ENCODE measurements at regions not wholly inside any gene's neighbourhood (a gene's known extent, or its start where the extent isn't known, plus 50 kb on each side); places are given as distances from the start of the nearest gene placed in this dataset.
"Not testable (repeated sequence)": the region's sequence is repeated elsewhere in the genome, so short reads cannot be mapped to it uniquely, and the experiment has no call there.

DNA sequence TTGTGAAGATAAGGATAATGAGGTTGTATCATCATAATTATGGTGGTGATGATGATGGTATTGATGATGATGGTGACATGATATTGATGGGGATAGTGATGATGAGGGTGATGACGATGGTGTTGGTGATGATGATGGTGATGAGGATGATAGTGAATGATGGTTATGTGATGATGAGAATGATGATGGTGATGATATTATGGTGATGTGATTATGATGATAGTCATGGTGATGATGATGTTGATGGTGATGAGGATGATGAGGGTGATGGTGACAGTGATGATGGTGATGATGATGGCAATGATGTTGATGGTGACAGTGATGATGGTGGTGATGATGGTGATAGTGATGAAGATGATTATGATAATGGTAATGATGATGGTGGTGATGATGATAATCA lies 299.9 kb upstream of the ADARB2 start:
- TF ChIP-seq CTCF (IDR thresholded peaks at IDR 0.05), result no peak
- Mint-ChIP-seq H3K27ac (ENCODE audit: unreplicated experiment) (no peak overlapping the region), H3K27me3 (ENCODE audit: unreplicated experiment) (peaks cover 12% of the 10 kb centered on the region), H3K9me3 (ENCODE audit: unreplicated experiment) (peaks cover 9% of the 10 kb centered on the region), H3K4me1 (ENCODE audit: unreplicated experiment) (no peaks in the 10 kb centered on the region), H3K36me3 (ENCODE audit: unreplicated experiment) (no peaks in the 10 kb centered on the region), H3K4me3 (ENCODE audit: unreplicated experiment) (no peak overlapping the region)
- no peak for DNase-seq (ENCODE audit: extremely low spot score, unreplicated experiment)

DNA sequence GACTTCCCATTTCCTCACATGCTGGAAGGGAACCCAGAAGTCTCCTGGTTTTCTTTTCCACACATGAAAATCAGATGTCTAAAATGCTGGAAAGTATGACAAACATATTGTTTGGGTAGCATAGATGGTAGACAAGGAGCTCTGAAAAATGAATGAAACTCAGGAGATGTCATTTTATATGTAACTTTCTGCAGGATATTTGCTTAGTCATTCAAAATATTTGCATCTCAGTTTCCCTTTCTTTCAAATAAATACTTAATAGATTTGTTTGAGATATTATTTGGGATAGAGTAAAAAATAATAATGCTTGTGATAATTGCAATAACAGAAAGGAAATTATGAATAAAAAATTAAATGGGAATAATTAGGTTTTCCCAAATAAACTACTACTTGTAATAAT lies 298.9 kb upstream of the ADARB2 start:
- Mint-ChIP-seq H3K27ac (ENCODE audit: unreplicated experiment) (no peak overlapping the region), H3K4me1 (ENCODE audit: unreplicated experiment) (no peaks in the 10 kb centered on the region), H3K36me3 (ENCODE audit: unreplicated experiment) (no peaks in the 10 kb centered on the region), H3K27me3 (ENCODE audit: unreplicated experiment) (peaks cover 14% of the 10 kb centered on the region), H3K9me3 (ENCODE audit: unreplicated experiment) (peaks cover 11% of the 10 kb centered on the region), H3K4me3 (ENCODE audit: unreplicated experiment) (no peak overlapping the region)
- no peak for DNase-seq (ENCODE audit: extremely low spot score, unreplicated experiment)
- no peak for TF ChIP-seq CTCF (IDR thresholded peaks at IDR 0.05)

- no peak overlapping the region for H3K4me3 Mint-ChIP-seq (ENCODE audit: unreplicated experiment)
- H3K27me3 Mint-ChIP-seq (ENCODE audit: unreplicated experiment), result peaks cover 17% of the 10 kb centered on the region
- H3K27ac Mint-ChIP-seq (ENCODE audit: unreplicated experiment), result no peak overlapping the region
- TF ChIP-seq CTCF (IDR thresholded peaks at IDR 0.05), result no peak
- H3K9me3 Mint-ChIP-seq (ENCODE audit: unreplicated experiment), result peaks cover 18% of the 10 kb centered on the region
- H3K4me1 Mint-ChIP-seq (ENCODE audit: unreplicated experiment), result no peaks in the 10 kb centered on the region
- peaks cover 4% of the 10 kb centered on the region for H3K36me3 Mint-ChIP-seq (ENCODE audit: unreplicated experiment)
- DNase-seq (ENCODE audit: extremely low spot score, unreplicated experiment), result no peak
Measured at GRCh38 chr10:2030046-2030445, 292.7 kb upstream of the ADARB2 start.

DNA sequence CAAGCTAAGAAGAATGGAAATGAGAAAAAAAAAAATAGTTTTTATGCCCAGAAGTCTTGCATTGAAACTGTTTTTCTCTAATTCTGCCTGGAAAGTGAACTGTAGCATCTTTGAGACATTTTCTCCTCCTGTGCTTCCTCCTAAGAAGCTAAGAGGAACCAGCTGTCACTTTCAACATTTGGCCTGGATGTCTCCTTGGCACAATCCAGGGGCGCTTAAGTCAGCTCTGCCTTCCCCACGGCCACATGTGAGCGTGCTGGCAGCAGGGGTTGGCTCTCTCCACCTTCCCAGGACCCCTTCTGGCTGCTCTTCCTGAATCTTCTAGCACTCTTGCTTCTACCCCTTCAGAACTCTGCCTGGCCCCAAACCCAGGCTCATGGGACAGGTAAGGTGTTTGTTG lies 289.6 kb upstream of the ADARB2 start:
- peaks cover 8% of the 10 kb centered on the region for H3K27me3 Mint-ChIP-seq (ENCODE audit: unreplicated experiment)
- no peak overlapping the region for H3K27ac Mint-ChIP-seq (ENCODE audit: unreplicated experiment)
- peaks cover 10% of the 10 kb centered on the region for H3K9me3 Mint-ChIP-seq (ENCODE audit: unreplicated experiment)
- no peak for TF ChIP-seq CTCF (IDR thresholded peaks at IDR 0.05)
- H3K4me1 Mint-ChIP-seq (ENCODE audit: unreplicated experiment), result no peaks in the 10 kb centered on the region
- H3K36me3 Mint-ChIP-seq (ENCODE audit: unreplicated experiment), result peaks cover 4% of the 10 kb centered on the region
- no peak overlapping the region for H3K4me3 Mint-ChIP-seq (ENCODE audit: unreplicated experiment)
- no peak for DNase-seq (ENCODE audit: extremely low spot score, unreplicated experiment)

DNA sequence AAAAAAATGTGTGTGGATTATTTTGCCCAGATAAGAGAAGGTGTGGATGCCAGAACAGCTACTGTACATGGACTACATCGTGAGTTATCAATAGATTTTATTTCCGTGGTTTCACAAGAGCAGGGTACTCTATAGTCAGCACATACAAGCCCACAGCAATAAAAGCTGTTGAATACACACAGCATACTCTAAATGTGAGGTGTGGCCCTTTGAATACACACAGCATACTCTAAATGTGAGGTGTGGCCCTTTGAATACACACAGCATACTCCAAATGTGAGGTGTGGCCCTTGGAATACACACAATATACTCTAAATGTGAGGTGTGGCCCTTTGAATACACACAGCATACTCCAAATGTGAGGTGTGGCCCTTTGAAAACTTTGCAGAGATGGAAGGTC lies 287.4 kb upstream of the ADARB2 start:
- not testable (repeated sequence) for H3K9me3 Mint-ChIP-seq (ENCODE audit: unreplicated experiment); H3K27me3 Mint-ChIP-seq (ENCODE audit: unreplicated experiment); H3K36me3 Mint-ChIP-seq (ENCODE audit: unreplicated experiment); DNase-seq (ENCODE audit: extremely low spot score, unreplicated experiment); H3K4me1 Mint-ChIP-seq (ENCODE audit: unreplicated experiment); H3K27ac Mint-ChIP-seq (ENCODE audit: unreplicated experiment); H3K4me3 Mint-ChIP-seq (ENCODE audit: unreplicated experiment)

DNA sequence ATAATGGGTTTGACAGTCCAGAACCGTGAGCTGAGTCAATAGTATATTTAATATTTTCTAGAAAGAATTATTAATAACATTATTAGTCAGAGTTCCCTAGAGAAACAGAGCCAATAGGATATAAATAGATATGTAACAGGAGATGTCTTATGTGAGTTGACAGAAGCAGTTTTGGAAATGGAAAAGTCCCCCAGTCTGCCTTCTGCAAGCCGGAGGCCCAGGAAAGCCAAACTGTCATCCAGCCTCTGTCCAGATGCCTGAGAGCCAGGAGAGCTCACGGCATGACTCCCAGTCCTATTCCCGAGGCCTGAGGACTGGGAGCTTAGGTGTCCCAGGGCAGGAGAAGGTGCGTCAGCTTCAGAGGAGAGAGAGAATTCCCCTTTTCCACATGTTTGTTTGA lies 286.4 kb upstream of the ADARB2 start:
- no peak for TF ChIP-seq CTCF (IDR thresholded peaks at IDR 0.05)
- H3K27ac Mint-ChIP-seq (ENCODE audit: unreplicated experiment), result no peak overlapping the region
- no peaks in the 10 kb centered on the region for H3K9me3 Mint-ChIP-seq (ENCODE audit: unreplicated experiment)
- H3K4me3 Mint-ChIP-seq (ENCODE audit: unreplicated experiment), result no peak overlapping the region
- peaks cover 3% of the 10 kb centered on the region for H3K27me3 Mint-ChIP-seq (ENCODE audit: unreplicated experiment)
- H3K36me3 Mint-ChIP-seq (ENCODE audit: unreplicated experiment), result no peaks in the 10 kb centered on the region
- peaks cover 1% of the 10 kb centered on the region for H3K4me1 Mint-ChIP-seq (ENCODE audit: unreplicated experiment)
- DNase-seq (ENCODE audit: extremely low spot score, unreplicated experiment), result no peak
